ENCODE measurements at regions not wholly inside any gene's neighbourhood (a gene's known extent, or its start where the extent isn't known, plus 50 kb on each side); places are given as distances from the start of the nearest gene placed in this dataset.

DNA sequence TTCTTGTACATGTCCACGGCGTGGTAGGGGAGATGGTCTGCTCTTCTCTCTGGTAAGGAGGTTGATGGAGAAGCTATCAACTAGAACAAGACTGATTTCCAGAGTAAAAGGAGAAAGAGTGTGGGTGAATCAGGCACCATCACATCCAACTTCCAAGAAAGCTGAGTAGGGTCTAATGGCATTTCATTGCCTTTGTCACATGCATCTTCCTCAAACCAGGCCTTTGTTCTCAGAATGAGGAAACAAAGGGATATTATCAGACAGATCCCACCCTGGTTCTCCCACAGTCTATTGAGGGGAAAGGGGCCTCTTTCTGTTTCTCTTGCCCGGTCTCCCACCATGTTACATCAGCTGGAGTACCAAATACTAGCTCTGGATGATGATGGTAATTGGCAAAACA lies 160.2 kb upstream of the RBPJ start:
- DNase-seq (no peak), ATAC-seq (no peak)
- no peaks in the 10 kb centered on the region for H3K27me3 Mint-ChIP-seq
- peaks cover 2% of the 10 kb centered on the region for H3K4me1 Mint-ChIP-seq
- H3K4me3 Mint-ChIP-seq = no peak overlapping the region
- no peaks in the 10 kb centered on the region for H3K36me3 Mint-ChIP-seq (ENCODE audit: low read depth)
- no peaks in the 10 kb centered on the region for H3K9me3 ChIP-seq (ENCODE audit: control insufficient read depth, low read length, poor library complexity, severe bottlenecking)
- H3K27ac Mint-ChIP-seq = no peak overlapping the region

DNA sequence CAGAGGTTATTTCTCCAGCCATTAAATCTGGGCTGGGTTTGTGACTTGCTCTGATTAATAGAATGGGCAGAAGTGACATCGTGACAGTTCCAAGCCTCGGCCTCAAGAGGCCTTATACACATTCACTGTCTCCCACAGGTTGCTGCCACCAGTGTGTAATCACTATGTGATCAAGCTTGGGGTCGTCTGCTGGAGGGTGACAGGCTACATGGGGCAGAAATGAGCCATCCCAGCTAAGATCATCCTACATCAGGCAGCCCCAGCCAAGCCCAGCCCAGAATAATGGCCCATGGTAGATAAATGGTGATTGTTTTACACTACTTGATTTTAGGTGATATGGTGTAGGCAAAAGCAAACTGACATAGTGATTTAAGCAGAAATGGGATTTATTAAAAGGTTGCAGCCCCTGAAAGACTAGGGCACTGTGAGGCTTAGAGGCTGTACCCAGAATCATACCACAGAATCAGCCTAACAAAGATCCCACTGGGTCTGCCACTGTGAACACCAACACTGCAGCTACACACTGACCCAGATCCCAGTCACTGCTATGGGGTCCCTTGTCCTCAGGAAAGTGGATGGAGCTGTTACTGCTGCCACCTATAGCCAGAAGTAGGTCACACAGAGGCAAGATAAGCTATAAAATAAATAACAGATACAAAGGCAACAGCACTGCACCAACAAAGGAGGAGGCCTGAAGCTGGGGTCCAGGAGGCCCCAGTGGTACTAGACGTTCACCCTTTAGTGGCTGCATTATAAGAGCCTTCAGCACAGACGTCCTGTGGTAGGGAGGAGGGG lies 159.6 kb upstream of the RBPJ start:
- ATAC-seq = no peak
- H3K36me3 Mint-ChIP-seq (ENCODE audit: low read depth) = no peaks in the 10 kb centered on the region
- peak overlapping the region; percentile 8 for H3K27ac Mint-ChIP-seq
- no peak for DNase-seq
- H3K27me3 Mint-ChIP-seq = no peaks in the 10 kb centered on the region
- H3K4me1 Mint-ChIP-seq = peaks cover 2% of the 10 kb centered on the region
- no peaks in the 10 kb centered on the region for H3K9me3 ChIP-seq (ENCODE audit: control insufficient read depth, low read length, poor library complexity, severe bottlenecking)
- no peak overlapping the region for H3K4me3 Mint-ChIP-seq

DNA sequence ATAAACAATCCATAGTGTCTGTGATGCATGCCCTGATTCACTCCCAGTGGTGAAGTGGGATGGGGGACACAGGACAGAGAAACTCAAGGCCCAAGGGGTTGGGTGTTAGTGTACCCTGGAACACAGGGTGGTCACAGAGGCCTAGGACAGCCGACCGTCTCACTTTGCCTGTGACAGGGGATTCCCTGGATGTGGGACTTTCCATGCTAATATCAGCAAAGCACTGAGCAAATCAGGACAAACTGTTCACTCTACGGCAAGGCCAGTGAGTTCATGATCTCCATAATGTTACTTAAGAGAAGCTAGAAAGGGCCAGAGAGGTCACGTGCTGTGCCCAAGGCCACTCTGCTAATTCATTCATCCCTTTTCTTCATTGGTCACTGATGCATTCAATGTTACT lies 158.7 kb upstream of the RBPJ start:
- Mint-ChIP-seq H3K27me3 (no peaks in the 10 kb centered on the region), H3K4me1 (peaks cover 2% of the 10 kb centered on the region), H3K4me3 (no peak overlapping the region), H3K27ac (peak overlapping the region; percentile 14), H3K36me3 (ENCODE audit: low read depth) (no peaks in the 10 kb centered on the region)
- no peaks in the 10 kb centered on the region for H3K9me3 ChIP-seq (ENCODE audit: control insufficient read depth, low read length, poor library complexity, severe bottlenecking)
- DNase-seq (no peak), ATAC-seq (peak; percentile 25)

DNA sequence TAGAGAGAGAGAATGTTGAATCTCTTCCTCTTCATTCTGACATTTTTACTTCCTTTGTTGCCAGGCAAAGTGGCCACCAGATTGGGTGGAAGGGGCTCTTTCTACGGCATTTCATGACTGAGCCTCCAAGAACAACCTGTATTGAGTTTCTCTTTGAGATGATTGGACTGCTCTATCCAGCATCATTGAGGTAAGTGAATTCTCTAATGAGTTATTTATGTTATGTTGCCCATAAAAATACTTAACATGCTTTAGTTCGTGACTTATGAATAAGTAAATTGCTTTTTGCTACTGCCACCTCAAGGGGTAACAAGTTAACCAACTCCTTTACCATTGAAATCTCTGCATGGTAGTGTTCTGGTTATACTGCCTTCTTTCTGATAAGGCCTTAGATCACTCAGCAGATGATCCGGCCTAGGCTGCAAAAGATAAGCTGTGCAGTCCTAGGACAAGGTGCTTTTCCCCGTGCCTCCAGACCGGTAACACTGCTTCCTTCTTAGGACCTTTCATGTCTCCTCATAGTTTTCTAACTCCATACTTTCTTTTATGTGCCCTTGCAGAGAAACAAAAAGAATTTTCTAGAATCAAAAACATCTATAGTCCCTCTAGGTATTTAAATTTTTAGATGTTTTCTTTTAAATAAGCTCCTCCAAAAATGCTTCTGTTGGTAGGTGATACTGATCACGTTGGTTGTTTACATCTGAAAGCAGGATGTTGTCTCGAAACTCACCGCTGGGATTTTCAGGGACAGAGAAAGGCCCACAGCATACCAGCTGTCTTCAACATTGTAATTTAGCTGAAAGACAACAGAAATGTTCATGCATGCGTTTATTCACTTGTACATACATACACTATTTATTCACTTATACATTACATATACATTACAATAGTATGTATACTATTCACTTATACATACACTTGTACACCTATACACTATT lies 157.1 kb upstream of the RBPJ start:
- peak overlapping the region; percentile 4 for H3K27ac Mint-ChIP-seq
- H3K27me3 Mint-ChIP-seq = no peaks in the 10 kb centered on the region
- DNase-seq = no peak
- no peaks in the 10 kb centered on the region for H3K36me3 Mint-ChIP-seq (ENCODE audit: low read depth)
- H3K4me3 Mint-ChIP-seq = no peak overlapping the region
- H3K9me3 ChIP-seq (ENCODE audit: control insufficient read depth, low read length, poor library complexity, severe bottlenecking) = no peaks in the 10 kb centered on the region
- no peak for ATAC-seq
- H3K4me1 Mint-ChIP-seq = peaks cover 2% of the 10 kb centered on the region

DNA sequence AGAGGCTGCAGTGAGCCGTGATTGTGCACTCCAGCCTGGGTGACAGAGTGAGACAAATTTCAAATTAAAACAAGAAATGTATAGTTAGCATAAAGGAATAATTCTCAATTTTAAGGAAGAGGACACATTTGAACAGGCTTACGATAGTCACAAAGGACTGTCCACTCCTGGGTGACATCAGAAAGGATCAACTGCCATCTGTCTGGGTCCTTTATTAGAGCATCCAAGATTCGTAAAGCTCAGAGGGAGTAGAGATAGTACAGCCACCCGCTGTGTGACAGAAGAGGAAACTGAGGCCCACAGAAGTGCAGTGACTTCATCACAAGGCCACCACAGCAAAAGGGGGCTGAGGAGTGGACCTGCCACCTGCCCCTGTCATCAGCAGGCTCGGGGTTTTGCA lies 149.3 kb upstream of the RBPJ start:
- H3K4me3 Mint-ChIP-seq = no peak overlapping the region
- H3K4me1 Mint-ChIP-seq = peaks cover 11% of the 10 kb centered on the region
- peaks cover 12% of the 10 kb centered on the region for H3K27me3 Mint-ChIP-seq

DNA sequence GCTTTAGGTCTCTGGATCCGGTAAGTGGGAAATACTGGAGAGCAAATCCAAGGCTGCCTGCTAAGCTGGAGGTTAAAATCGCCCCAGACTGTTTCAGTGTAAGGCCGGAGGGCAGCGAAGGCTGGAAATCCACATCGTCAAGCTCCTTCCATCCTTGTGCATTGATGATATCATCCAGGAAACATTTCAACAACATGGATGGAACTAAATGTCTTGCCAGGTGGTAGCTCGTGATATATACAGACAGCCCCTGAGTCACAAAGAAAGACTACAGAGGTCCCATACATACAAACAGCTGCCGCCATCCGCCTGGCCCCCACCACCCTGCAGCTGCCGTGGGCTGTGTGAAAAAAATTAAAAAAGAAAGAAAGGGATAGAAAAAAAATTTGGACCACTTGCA lies 148.9 kb upstream of the RBPJ start:
- H3K9me3 ChIP-seq (ENCODE audit: control insufficient read depth, low read length, poor library complexity, severe bottlenecking) = no peaks in the 10 kb centered on the region
- no peak overlapping the region for H3K4me3 Mint-ChIP-seq
- ATAC-seq (no peak), DNase-seq (no peak)
- H3K4me1 Mint-ChIP-seq = peaks cover 12% of the 10 kb centered on the region
- no peak overlapping the region for H3K27ac Mint-ChIP-seq
- peaks cover under 1% of the 10 kb centered on the region for H3K36me3 Mint-ChIP-seq (ENCODE audit: low read depth)
- peaks cover 12% of the 10 kb centered on the region for H3K27me3 Mint-ChIP-seq

More for the DNA sequence above, 149.3 kb upstream of the RBPJ start:
- DNase-seq (no peak), ATAC-seq (no peak)
- H3K36me3 Mint-ChIP-seq (ENCODE audit: low read depth) = no peaks in the 10 kb centered on the region
- H3K9me3 ChIP-seq (ENCODE audit: control insufficient read depth, low read length, poor library complexity, severe bottlenecking) = no peaks in the 10 kb centered on the region
- H3K27ac Mint-ChIP-seq = no peak overlapping the region

DNA sequence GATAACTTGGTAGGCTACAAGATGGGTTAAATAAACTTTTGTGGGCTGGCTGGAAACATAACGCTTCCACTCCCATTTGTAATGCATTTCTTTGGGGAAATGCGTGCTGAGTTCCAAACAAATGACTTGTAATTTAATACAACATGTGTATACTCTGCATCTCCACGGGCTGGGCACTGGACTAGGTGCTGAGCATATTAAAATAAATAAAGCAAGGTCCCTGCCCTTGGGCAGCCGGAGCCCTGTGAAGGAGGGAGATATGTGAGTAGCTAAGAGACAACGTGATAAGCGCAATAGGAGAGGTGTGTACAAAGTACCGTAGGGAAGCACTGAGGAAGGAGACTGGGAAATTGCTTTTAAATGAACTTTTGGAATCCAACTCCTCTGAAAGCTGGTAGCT lies 147.2 kb upstream of the RBPJ start:
- ATAC-seq (no peak), DNase-seq (no peak)
- Mint-ChIP-seq H3K27me3 (peaks cover 12% of the 10 kb centered on the region), H3K27ac (peak overlapping the region; percentile 93), H3K36me3 (ENCODE audit: low read depth) (peaks cover 3% of the 10 kb centered on the region), H3K4me3 (peak overlapping the region; percentile 12), H3K4me1 (peaks cover 14% of the 10 kb centered on the region)
- H3K9me3 ChIP-seq (ENCODE audit: control insufficient read depth, low read length, poor library complexity, severe bottlenecking) = no peaks in the 10 kb centered on the region

DNA sequence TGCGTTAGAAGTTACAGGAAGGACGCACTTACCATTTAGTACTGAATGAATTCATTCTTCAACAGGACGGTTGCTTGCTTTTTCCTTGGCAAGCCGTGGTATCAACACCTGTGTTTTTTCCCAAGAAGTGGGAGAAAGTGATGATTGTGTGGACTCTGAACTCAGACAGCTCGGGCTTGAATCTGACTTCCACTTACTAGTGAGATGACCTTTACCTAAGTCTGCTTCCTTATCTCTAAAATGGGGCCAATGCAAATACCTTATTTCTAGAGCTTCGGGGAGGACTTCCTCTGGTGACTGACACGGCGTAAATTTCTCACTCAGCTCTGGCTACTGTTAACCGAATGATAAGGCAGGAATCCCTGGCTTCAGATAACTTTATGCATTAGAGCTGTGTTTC lies 146.8 kb upstream of the RBPJ start:
- Mint-ChIP-seq H3K4me3 (peak overlapping the region; percentile 2), H3K27ac (peak overlapping the region; percentile 93), H3K36me3 (ENCODE audit: low read depth) (peaks cover 3% of the 10 kb centered on the region), H3K4me1 (peaks cover 17% of the 10 kb centered on the region), H3K27me3 (peaks cover 12% of the 10 kb centered on the region)
- ATAC-seq (no peak), DNase-seq (no peak)
- no peaks in the 10 kb centered on the region for H3K9me3 ChIP-seq (ENCODE audit: control insufficient read depth, low read length, poor library complexity, severe bottlenecking)

DNA sequence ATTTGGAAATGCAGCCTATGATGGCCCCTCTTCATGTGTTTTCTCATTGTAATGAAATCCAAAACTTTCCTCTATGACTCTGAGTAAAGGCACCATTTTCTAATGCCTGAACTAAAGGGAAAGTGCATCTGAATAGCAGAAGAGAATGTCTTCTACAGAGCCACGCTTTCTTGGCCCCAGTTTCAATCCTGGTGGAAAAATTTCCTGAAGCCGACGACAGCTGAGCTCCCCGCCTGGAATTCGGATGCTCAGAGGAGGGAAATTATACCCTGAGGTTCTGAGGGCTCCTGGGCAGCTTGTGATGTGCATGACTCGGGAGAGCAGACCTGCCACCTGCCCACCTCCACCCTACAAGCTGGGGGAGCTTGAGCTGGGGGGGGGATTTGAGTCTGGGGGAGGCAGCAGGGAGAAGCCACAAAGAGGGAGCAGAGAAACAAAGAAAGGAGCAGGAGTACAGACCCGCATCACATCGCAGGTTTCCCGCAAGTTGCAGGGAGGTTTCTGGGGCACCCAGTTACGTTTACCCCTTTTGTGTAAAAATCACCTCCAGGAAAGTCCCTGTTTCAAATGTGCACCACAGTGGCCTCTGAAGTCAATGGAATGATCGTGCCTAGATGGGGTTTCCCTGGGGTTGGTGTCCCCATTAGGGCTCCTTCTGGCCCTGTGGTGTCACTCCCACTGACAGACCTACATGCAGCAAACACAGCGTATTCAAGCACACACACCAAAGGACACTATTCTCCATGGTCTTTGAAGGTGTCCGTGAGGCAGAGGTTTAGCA lies 145.6 kb upstream of the RBPJ start:
- Mint-ChIP-seq H3K4me1 (peaks cover 21% of the 10 kb centered on the region), H3K27ac (peak overlapping the region; percentile 93), H3K36me3 (ENCODE audit: low read depth) (peaks cover 3% of the 10 kb centered on the region), H3K27me3 (peaks cover 12% of the 10 kb centered on the region), H3K4me3 (peak overlapping the region; percentile 72)
- ATAC-seq (peak; percentile 96), DNase-seq (peak; percentile 30 to 51 (median 43))
- no peaks in the 10 kb centered on the region for H3K9me3 ChIP-seq (ENCODE audit: control insufficient read depth, low read length, poor library complexity, severe bottlenecking)

DNA sequence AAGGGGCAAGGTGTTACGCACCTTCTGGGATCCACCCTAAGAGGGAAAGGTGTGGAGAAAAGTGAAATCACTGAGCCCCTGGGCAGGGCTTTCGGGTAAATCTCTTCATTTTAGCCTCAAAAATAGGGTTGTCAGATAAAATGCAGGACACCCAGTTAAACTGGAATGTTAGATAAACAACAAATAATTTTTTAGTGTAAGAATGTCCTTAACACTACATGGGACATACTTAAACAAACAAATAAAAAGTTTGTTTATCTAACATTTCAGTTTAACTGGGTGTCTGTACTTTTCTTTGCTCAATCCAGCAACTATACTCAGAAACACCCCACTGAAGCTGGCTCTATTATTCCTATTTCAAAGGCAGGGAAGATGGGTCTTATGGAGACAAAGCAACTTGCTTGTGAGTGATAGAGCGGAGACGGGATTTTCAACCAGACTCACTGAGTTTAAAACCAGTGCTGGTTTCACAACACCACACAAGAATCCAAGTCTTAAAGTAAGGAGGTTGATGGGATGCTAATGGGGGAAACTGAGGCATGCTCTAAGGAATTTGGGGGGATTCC lies 144.8 kb upstream of the RBPJ start:
- H3K27ac Mint-ChIP-seq = peak overlapping the region; percentile 93
- peaks cover 12% of the 10 kb centered on the region for H3K27me3 Mint-ChIP-seq
- no peaks in the 10 kb centered on the region for H3K9me3 ChIP-seq (ENCODE audit: control insufficient read depth, low read length, poor library complexity, severe bottlenecking)
- H3K36me3 Mint-ChIP-seq (ENCODE audit: low read depth) = peaks cover 3% of the 10 kb centered on the region
- no peak for DNase-seq
- no peak overlapping the region for H3K4me3 Mint-ChIP-seq
- no peak for ATAC-seq
- H3K4me1 Mint-ChIP-seq = peaks cover 21% of the 10 kb centered on the region

DNA sequence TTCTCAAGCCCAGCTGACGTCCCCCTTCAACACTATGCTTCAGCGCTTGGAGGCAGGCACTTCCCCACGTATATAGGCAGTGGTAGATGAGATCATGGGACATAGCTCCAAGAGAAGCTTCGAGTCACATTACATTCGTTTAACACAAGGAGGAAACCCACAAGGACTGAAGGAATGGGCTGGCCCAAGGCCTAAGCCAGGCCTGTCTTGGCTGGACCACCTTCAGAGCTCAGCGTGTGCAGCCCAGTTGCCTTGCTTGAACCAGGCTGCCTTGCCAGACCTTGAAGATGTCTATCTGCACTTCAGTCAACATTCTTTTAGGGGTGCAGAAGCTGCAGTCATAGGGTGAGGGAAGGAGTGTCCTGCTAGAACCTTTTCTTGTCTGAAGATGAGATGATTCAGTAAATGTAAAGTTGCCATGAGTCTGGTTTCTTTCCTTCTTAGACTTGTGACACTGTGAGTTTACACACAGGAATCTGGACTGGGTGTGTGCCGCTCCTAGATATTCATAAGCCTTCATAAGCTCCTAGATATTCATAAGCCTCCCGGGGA lies 144.1 kb upstream of the RBPJ start:
- peak overlapping the region; percentile 93 for H3K27ac Mint-ChIP-seq
- no peak overlapping the region for H3K4me3 Mint-ChIP-seq
- H3K9me3 ChIP-seq (ENCODE audit: control insufficient read depth, low read length, poor library complexity, severe bottlenecking) = no peaks in the 10 kb centered on the region
- H3K27me3 Mint-ChIP-seq = peaks cover 12% of the 10 kb centered on the region
- peaks cover 21% of the 10 kb centered on the region for H3K4me1 Mint-ChIP-seq
- H3K36me3 Mint-ChIP-seq (ENCODE audit: low read depth) = peaks cover 3% of the 10 kb centered on the region
- ATAC-seq (no peak), DNase-seq (no peak)

DNA sequence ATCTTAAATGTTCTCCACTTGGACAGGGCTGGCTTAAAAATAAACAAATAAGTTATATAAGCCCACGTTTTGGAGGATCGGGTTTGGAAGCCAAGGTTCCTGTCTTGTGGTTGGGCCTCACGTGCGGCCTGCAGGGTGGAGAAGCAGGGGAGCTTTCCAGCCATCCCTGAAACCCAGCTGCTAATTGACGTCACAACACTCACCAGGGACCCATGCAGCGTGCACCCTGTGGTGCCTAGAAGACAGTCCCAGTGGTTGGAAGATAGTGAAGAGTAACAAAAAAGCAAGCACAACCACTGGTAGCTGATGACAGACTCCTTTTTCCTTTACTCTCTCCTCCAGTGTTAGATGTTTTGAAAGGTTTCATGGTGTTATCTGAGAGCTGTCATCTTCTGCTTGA lies 142.0 kb upstream of the RBPJ start:
- Mint-ChIP-seq H3K27me3 (no peaks in the 10 kb centered on the region), H3K4me1 (peaks cover 17% of the 10 kb centered on the region), H3K27ac (peak overlapping the region; percentile 86), H3K4me3 (peak overlapping the region; percentile 36), H3K36me3 (ENCODE audit: low read depth) (peaks cover 3% of the 10 kb centered on the region)
- no peaks in the 10 kb centered on the region for H3K9me3 ChIP-seq (ENCODE audit: control insufficient read depth, low read length, poor library complexity, severe bottlenecking)
- DNase-seq = peak in 1 of 3 donors; percentile 16
- no peak for ATAC-seq
